CD4-positive, alpha-beta T cell treated with Interleukin-21 for 1 hour (primary cell): ENCODE measurements at regions not wholly inside any gene's neighbourhood (a gene's known extent, or its start where the extent isn't known, plus 50 kb on each side); places are given as distances from the start of the nearest gene placed in this dataset.

Source experiments
- DNase-seq: peaks from one replicate; pipeline ENCODE4 v3.0.0-alpha.2; 2020

DNA sequence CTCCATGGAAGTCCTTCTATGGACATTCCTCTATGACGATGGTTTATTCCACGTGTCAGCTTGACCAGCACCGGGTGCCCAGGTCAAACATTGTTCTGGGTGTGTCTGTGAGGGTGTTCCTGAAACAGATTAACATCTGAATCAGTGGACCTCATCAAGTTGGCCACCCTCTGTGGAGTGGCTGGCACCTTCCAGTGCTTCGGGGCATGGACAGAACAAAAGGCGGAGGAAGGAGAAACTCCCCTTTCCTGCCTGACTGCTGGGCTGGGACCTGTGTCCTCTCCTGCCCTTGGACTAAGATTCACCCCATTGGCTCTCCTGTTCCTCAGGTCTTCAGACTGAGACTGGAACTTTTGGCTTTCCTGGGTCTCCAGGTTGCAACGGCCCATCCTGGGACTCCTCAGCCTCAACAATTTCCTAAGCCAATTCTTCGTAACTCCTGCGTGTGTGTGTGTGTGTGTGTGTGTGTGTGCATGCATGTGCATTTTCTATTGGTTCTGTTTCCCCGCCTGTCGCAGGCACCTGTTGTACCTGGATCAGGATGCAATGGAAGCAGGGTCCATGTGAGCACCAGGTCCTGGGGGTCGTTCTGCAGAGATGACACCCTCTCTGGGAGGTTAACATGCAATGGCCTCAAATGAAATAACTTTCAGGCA lies 357.2 kb upstream of the SALL3 start:
- DNase-seq, result no peak

DNA sequence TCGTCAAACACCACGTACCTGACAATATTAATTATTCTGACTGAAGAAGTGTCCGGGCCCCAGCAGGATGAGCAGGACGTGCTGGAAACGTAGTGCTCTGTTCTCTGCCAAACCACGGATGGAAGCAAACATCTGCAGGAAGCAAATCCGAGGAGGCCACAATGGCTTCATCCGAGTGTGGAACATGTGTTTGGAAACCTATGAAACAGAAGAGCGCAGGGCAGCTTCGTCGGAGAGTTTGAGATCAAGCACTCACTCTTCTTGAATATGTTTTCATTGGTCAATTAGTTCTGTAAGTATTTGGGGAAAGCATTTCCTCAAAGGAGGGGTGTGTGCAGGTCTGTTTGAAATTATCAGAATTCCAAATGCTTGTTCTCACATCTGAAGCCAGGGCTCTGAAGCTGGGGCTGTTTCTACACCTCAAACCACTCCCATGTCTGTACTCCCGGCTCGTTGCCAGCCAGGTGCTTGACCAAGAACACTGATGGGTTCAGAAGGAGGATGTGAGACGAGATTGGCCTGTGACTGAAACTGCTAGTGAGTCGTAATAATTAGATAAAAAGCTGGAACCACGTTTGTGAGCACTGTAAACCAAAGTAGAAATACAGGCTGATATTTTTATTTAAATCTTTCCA lies 356.6 kb upstream of the SALL3 start:
- DNase-seq, result no peak

DNA sequence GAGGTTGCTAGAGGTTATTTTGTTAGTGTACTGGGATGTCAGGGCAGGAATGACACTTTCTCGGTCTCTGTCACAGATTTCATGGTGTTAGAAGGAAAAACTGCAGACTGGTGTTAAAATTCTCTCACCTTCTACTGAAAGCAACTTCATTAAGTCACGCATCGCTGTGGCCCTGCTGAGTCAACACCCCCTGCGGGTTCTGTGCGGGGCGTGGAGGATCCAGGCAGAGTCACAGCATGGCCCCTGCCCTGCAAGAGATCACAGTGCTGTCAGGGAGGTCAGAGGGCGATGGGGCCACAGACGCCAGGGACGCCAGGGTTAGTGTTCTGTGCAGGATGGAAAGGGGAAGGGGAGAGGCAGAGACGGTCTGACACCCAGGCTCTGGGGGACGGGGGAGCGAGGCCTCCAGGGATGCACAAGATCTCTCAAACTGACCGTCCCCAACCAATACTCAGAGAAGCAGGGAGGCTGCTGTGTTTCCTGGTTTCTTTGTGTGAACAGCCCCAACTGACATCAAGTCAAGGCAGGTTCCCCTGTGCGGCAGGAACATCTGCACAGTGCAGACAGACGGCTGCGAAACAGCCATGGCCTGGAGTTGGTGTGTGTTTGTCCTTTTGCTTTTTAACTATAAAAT lies 354.9 kb upstream of the SALL3 start:
- no peak for DNase-seq

DNA sequence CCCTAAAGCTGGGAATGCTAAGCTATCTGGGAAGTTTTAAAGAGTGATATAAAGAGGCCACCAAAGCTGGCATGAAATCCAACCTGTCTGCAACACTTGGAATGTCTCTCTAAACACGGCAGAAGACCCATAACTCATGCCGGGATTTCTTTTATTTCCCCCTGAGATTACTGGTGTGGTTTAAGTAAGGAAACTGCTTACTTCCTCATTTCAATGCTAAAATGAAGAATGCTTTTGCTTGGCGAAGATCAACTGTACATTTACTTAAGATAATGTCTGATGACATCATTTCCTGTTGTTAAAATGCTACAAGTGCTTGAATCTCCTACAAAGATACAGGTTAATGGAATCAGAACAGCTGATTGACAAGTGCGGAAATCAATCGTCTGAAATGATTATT lies 353.8 kb upstream of the SALL3 start:
- no peak for DNase-seq

DNA sequence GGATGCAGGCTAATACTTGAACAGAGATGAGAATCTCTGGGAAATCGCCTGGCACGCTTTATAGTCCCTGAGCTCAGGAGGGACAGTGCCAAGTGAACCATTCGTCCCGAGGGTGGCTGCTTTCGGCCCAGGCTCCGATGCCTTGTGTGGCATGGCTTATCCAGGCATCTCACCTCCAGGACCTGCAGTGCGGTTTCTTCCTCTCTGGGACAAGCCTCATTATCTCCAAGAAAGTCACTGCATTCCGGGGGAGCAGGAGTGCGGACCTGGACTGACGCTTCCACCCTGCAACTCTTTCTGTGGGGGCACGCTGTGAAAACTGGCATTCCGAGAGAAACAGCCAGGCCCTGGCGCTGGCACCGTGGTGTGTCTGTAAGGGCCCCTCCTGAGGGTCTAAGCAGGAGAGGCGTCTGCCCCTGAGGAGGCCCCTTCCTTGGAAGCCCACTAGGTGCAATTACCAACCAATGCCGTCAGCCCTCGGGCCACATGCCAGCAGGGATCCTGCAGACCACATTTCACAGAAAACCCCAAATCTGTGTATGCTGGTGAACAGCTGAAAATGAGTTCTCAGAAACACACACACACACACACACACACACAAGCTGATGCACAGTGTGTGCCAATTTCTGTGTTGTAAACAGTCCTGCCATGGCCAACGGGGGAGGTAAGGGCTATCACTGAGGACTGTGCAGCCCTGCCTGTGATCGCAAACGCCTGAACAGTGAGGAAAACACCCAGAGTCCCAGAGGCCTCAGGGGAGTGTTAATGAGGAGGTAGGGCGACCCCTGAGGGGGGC lies 351.9 kb upstream of the SALL3 start:
- no peak for DNase-seq

DNA sequence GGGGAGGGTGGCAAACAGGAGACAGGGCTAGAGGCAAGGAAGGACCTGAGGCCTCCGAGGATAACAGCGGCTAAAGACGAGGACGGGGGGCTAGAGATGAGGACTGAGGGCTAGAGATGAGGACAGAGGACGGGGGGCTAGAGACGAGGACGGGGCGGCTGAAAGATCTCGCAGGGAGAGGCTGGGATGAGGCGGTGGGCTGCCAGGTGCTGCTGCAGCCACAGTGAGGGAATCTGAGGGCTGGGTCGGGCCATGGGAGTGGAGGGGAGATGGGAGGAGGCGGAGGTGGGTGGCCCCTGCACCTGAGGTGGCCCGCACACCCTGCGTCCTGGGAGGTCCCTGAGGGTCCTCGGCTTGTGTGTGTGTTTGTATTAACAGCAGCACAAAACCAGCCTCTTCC lies 350.2 kb upstream of the SALL3 start:
- DNase-seq, result no peak

DNA sequence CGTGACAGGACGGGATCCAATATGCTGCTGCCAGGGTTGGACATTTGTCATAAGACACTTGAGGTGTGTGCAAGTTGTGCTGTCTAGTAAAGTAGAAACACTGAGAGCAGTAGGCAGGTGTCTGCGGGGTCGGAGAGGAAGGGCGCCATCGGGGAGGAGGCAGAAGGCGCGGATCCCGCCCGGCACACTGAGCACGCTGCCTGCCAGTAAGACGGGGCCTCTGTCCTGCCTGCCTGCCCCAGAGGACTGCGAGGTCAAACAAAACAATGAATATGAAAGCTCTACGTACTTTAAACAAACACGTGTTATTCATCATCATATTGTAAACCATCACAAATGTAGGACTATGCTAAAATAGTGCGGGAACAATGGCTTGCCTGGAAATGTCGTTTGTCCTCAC lies 349.3 kb upstream of the SALL3 start:
- no peak for DNase-seq

DNA sequence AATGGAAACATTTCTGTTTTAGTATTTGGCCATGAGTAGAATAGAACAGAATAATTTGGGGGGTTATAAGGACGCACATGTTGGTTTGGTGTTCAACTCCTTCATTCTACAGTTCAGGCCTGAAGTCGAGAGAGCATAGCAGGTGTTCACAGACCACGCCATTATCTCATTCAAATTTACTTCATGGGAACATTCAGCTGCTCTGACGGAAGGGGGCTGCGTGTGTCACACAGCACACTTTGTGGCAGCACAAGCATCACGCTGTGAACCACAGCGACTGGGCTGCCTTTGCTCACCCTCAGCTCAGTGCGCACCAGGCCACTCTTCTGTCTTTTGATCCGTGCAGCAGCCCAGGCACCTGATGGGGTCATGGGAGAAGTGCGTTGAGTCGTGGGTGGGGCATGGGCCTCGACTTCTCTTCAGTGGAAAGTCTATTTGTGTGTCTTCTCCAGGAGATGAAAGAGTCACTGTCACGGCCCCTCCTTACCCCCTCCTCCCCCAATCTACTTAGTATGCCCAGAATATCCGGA lies 348.6 kb upstream of the SALL3 start:
- no peak for DNase-seq

DNA sequence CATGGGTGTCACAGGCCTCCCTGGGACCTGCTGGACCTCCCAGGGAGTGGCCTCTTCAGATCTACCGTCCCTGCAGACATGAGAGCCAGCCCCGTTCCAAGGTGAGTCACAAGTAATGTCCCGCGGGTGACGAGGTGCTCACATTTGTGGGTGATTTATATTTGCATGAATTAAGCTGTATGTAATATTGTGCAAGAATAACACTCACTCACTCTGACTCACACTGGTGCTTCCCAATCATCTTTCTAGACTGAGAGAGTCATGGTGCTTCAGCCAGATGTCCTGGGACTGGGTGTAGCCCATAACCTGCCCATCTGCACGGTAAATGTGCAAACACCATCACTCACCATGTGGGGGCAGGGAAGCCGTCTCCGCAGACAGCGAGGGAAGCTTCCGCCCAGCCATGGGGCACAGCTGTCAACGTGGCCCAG lies 347.5 kb upstream of the SALL3 start:
- no peak for DNase-seq

DNA sequence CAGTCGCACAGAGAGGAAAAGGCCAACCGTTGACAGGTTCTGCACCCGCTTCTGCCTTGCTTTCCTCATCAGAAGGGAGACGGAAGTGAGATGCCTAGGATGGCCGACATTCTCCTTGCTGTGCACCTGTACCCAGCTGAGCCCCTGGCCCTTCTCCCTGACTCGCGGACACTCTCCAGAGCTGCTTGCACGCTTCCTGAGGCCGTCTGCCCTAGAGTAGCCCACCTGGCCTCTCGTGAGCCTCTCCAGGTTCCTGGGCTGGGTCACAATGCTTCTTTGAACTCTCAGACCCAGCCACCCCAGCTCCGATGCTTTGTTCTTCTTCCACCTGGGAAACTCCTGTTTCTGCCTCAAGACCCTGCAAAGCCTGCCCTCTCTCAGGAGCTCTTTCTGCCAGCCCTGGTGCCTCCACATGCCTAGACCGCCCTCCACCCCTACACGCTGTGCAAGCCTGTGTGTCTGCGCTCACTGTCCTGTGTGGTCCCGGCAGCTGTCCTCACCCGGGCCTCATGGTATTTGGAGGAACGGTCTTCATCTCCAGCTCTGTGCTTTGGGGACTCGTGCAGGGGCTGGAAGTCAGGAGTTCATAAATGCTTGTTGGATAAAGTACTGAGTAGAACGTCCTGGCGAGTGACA lies 345.4 kb upstream of the SALL3 start:
- no peak for DNase-seq

DNA sequence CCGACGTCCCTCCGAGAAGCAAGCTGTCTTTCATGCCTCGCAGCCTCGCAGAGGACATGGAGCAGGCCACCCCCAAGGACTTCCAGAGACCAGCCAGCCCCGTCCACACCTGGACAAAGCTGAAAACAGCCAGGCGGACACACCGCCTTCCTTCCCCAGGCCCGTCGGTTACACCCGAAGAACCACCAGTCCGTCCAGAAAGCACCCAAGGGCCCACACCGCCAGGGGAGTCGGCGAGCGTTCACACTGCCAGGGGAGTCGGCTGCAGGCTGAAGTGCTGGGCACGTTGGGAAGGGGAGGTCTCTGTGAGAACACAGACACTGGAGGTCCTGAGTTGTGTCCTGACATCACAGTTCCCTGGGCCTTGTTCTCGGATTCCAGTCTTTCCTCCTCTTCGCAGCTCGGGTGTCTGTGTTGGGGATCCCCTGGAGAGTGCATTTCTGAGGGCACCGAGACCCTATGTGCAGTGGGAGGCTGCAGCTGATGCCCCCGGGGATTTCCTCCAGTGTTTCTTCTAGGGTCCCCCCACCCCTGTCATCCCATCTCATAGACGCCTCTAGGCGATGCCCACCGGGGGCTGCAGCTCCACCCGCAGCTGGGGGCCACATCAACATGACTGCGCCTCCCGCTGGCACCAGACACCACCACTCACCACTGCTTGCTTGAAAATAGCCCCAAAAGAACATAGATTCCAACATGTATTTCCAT lies 344.4 kb upstream of the SALL3 start:
- no peak for DNase-seq

DNA sequence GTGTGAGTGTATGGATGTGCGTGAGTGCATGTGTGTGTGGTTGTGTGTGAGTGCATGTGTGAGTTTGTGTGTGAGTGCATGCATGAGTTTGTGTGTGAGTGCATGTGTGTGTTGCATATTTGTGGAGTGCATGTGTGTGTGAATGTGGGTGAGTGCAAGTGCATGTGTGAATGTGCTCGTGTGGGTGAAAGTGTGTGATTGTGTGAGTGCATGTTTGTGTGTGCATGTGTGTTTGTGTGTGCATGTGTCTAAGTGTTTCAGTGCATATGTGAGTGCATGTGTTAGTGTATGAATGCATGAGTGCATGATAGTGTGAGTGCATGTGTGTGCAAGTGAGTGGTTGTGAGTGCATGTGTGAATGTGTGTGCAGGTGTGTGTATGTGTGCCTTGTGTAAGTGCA lies 343.4 kb upstream of the SALL3 start:
- no peak for DNase-seq

DNA sequence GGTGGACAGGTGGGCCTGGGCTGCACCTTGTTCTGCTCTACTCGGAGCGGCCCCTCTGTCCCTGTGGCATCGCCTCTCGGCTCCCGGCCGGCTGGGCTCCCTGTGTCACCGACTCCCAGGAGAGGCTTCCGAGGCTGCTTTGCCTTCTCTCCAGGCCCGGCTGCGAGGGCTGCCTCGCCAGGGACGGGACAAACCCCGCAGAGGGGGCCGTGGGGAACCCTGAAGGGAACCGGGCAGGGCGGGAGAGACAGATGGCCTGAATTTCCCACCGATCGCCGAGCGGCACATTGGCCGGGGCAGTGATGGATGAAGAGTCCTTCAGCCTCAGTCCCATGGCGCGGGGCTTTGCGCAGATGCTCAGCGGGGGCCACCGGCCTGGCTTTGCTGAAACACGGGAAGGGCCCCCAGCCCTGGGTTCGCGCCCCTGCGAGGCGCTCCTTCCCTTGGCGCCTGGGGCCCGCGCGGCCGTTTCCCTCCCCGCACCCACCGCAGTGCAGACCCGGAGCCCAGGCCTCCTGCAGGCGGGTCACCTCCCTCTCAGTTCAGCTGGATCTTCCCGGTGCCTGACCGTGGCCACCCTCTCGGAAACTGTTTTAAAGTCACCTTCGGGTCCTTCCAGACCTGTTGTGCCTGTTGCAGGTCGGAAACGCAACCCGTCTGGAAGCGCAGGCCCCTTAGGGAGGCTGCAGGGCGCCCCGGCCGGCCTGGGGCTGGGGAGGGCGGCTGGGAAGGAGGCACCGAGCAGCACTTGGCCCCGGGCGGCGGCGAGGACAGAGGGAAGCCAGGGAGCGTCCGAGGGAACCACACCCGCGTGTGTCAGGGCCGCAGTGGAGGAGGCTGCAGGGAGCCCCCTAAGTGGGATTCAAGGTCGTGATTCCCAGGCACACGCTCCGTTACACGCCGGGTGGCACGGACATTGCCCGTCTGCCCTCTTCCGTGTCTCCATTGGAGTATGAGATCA lies 341.9 kb upstream of the SALL3 start:
- no peak for DNase-seq

DNA sequence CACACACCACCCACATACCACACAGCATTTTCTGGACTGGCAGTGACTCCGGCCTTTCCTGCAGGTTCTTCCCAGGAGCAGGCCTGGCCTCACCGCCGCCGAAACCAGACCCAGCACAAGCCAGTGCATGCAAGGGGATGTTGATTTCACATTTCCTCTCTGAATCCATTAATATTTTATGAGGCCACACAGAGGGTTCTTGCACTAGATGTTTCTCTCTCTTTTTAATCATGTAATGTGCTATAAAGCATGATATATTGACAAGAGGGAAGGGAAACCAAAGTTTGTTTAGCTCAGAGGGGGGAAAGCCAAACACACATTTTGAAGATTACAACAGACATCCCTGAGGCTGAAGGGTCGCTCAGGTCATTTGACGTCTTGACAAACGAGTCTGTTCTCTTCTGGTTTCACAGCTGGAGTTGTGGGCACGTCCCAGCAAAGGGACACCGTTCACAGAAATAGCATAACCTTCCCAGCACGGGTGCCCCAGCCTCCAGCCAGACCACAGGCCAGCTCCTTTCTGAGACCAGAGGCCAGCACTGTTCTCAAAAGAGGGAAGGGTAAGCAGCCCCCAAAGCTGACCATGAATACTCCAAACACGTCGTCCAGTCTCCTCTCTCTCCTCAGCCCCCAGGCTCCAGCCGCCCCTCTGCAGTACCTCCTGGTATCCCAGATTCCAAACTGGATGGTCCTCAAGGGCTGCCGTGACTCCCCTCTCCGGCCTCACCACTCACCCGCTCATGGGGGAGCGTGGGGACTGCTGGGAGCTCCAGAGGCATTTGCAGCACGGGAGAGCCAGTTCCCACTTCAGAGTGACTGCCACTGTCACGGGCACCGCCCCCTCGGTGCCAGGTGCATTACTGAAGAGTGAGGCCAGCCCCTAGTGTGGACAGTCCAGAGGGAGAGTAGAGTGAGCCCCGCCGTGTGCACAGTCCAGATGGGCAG lies 340.3 kb upstream of the SALL3 start:
- no peak for DNase-seq

DNA sequence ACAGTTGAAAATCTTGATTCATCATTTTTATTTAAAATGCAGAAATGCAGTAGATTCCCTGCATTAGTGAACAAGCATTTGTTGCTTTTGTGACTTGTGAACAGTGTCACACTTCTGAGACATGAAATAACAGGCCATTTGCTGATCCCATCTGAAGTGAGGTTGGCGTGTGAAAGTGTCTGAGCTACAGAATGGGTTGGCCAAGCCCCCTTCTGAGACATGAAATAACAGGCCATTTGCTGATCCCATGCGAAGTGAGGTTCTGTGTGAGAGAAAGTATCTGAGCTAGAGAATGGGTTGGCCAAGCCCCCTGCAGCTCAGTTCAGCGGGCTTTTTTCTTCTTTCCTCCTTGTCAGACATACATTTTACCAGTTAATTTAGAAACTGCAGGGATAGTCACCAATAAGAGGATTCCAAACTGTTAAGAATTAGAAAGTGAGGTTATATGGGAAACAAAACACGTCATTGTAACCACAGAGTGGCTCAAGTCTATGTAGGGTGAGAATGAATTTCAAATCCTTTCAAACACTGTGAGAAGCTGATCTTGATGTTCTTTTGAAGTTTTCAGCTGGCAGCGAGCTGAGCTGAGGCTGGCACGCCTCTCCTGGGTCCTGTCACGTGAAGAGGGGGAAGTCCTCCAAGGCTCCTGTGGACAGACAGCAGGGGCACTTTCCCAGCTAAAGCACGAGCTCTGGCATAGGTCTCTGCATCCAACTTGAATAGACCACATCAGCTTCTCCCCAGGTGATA lies 339.2 kb upstream of the SALL3 start:
- no peak for DNase-seq

DNA sequence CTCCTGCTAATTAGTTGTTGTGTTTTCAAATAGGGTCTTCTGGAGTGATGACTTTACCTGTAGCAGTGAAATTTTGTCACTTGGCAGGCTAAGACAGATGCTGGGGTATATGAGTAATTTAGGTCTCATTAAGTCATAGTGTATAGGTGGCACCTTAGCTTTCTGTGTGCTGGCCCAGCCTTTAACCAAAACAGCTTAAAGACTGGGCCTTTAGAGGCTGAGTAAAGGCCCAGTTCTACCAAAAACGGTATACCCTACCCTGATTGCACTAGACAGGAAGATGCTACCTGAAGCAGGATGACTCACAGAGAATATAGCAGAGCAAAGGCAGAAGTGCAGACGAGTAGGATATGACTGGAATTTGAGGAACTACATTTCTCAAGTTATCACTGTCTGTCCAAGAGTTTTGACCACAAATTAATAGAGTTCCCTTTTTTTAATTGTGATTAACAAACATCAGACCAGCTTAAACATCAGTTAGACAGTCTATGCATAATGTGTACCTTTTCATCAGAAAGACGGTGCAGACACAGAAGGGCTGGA lies 337.9 kb upstream of the SALL3 start:
- no peak for DNase-seq

DNA sequence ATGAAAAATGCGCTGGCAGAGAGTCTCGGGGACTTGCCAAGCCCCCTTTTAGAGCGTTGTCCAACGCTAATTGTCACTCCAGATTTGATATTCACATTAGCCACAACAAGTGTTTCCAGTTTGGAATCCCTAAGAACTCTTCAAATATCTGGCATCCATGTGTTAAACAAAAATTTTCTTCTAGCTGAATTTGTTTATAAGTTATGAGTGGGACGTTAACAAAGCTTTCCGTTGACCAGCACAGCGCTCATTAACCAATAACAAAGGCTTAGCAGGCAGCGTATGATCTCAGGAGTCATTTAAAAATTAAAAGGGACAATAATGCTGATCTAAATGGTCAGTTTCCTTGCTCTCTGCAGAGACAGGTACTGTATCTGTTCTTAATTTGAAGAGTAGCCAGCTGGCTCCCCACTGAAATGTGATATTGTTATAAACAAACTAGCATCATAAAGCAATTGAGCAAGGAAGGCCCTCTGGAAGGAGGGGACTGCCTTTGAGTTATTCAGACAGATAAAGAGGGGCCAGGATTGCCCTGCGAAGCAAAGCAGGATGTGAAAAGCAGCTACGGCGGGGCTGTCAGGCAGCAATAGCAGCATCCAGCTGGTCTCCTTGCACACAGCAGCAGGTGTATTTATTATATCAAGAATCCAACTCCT lies 337.2 kb upstream of the SALL3 start:
- no peak for DNase-seq

DNA sequence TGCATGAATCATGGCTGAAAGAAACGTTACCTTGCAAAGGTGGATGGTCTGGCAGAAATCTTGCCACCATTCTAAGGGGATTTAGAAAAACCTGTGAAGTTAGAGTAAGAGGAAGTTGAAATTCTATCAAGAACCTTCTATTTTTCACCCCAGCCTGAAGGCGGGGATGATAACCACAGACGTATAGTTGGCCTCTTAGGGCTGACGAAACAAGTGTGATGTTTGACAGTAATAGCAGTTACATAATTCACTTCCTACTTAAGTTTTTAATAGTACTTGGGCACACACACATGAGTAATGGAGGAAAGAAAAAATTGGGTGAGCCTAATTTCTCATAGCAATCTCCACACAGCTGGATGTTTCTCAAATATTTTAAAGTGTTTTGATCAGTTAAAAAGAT lies 336.6 kb upstream of the SALL3 start:
- peak; percentile 54 for DNase-seq
